HG03439 (cell line): ENCODE measurements at regions not wholly inside any gene's neighbourhood (a gene's known extent, or its start where the extent isn't known, plus 50 kb on each side); places are given as distances from the start of the nearest gene placed in this dataset.
"Not testable (repeated sequence)": the region's sequence is repeated elsewhere in the genome, so short reads cannot be mapped to it uniquely, and the experiment has no call there.

Experiments used
- ATAC-seq: cut with Tn5 transposase; IDR thresholded peaks from one replicate; pipeline ENCODE4 v1.9.1; 2021; ENCODE audit warnings: mild to moderate bottlenecking, moderate library complexity; ENCODE audit not compliant: unreplicated experiment

DNA sequence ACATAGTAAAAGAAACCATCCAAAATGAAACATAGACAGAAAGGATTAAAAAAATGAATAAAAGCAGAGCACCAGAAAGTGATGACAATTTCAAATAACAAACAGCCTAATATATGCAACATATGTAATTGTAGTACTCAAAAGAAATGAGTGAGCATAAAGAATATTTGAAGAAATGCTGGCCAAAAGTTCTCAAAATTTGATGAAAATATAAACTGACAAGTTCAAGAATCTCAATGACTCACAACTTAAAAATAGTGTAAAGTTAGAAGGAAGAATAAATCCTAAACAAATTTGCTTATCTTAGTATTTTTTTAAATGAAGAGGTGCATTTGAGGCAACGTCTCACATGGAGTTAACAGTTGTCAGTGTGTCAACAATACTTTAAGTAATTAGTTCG is 498.9 kb downstream of the SLC6A15 start:
- ATAC-seq: no peak

DNA sequence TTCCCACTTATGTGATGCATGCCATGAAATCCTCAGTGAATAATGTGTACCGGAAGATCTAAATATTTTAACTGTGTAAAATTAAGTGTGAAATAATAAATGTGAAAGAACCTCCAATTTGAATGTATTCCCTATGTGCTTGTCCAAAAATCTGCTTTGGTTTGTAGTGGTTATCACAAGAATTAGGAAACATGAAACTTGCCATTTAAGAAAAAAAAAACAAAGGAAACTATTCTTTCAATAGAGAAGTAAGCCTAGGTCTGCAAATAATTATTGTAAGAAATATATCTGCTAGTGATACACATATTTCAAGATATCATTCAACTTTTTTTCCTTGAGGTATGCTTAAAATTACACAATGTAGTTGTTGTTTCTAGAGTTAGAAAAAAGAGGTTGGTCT is 500.4 kb downstream of the SLC6A15 start:
- no peak for ATAC-seq

DNA sequence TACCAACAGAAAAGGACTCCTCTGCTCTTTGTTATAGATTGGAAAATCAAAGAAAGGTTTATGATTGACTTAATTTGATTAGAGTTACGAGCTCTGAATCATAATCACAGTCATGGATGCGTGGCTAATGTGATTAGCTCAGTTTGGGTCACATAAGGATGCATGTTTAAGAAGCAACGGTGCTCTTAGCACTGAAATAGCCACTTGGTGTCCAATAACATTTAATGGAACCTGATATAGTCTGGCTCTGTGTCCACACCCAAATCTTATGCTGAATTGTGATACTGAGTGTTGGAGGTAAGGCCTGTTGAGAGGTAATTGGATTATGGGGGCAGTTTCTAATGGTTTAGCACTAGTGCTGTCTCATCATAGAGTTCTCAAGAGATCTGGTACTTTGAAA is 501.6 kb downstream of the SLC6A15 start:
- no peak for ATAC-seq

DNA sequence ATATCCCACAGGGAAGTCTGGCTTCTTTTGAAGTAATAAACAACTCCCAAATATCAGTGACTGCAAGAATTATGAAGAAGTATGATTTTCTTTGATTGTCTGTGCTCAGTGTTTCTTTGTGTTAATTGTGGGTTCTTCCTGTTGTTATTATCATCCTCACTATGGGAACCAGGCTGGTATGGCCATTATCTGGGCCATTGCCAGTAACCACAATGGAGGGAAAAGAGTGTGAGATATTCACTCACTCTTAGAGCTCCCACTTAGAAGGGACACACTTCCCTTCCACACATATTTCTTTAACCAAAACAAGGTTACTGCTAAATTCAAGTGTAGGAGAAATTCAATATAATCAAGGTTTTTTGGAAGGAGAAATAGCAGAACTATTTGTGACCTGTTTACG is 503.7 kb downstream of the SLC6A15 start:
- no peak for ATAC-seq

DNA sequence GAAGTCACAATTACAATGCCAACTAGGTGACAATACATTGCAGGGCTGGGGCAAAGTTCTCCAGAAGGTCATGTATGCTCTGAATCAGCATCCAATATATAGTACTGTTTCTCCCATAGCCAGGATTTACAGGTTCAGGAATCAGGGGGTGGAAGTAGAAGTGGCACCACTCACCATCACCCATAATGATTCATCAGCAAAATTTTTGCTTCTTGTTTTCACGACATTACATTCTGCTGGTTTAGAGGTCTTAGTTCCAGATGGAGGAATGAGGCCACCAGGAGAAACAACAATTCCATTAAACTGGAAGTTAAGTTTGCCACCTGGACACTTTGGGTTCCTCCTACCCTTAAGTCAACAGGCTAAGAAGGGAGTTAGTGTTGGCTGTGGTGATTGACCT is 505.9 kb downstream of the SLC6A15 start:
- ATAC-seq: not testable (repeated sequence)

DNA sequence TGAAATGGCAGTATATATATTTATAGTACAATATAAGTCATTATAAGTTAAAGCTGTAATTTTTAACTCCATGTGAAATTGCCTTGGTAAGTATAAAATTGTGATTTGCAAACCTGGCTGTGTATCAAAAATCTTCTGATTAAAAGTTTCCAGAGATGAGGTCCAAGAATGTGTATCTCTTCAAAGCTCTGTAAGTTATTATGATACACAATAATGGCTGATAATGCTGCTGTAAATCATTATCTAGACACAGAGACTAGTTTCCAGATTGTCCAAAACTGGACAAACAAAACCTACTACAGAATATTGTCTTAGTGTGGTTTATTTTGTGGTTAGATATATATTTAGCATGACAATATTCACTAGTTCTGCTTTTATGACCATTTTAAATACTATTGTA is 514.8 kb downstream of the SLC6A15 start:
- no peak for ATAC-seq

DNA sequence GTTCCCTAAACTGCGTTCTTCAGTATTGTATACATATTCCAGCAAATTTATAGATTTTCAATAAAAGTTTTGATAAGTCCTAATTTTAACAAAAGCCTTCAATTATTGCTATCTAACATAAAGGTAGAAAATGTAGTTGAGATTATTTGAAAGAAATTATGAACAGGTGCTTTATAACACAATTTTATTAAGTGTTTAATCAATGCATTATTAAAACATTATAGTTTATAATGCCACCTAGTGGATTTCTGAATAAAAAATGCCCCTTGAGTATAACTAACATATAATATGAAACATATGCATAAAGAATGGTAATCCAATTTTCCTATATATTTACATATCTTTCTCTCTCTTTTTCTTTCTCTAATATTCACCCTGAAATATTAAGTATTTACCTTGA is 515.3 kb downstream of the SLC6A15 start:
- no peak for ATAC-seq

DNA sequence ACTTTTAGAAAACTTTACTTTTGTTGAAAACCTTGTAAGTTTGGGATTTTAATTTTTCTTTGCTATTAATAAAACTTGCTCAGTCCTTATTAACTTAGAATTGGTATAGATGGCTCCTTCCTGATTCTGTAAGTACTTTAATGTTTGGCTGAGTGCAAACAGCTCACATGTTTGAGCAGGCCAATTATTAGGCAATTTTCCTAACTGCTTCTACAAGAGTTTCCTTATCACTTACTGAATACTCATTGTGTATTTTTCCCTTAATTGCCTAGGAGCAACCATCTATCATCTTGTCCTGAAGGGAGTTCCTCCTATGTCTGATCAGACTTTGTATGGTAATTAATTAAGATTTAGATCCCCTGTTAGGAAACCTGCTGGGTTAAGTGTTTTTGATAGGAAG is 521.4 kb downstream of the SLC6A15 start:
- not testable (repeated sequence) for ATAC-seq

DNA sequence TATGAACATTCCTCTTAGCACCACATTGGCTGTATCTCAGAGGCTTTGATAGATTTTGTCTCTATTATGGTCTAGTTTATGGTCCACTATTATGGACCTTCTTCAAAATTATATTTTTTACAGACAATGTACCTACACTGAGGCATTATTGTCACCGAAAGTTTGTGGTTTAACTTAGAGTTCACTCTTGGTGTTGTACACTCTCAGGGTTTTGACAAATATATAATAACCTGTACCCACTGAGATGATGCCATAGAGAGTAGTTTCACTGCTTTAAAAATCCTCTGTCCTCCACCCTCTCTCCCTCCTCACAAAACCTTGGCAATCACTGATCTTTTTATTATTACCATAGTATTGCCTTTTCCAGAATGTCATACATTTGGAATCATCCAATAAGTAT is 528.2 kb downstream of the SLC6A15 start:
- no peak for ATAC-seq

DNA sequence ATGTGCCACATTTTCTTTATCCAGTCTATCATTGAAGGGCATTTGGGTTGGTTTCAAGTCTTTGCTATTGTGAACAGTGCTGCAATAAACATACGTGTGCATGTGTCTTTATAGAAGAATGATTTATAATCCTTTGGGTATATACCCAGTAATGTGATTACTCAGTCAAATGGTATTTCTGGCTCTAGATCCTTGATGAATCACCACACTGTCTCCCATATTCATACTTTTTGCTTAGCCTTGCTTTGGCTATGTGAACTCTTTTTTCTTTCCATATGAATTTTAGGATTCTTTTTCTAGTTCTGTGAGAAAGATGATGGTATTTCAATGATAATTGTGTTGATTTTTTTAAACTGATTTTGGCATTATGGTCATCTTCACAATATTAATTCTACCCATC is 530.1 kb downstream of the SLC6A15 start:
- ATAC-seq: not testable (repeated sequence)

DNA sequence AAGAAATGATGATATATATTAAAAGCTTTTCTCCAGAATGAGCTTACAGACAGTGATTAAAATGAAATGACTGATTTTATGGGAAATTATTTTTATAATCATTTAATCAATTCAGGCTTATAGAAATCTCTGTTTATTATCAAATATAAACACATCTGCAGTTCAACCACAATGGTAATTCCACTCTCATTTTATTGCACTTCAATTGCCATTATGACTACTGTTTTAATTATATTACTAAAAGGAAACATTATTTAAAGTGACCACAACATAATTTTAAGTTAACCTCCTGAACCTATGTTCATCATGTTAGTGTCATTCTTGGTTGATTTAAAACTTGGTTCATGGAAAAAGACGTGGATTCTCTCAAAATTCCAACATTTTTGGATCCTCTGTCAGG is 536.3 kb downstream of the SLC6A15 start:
- no peak for ATAC-seq

DNA sequence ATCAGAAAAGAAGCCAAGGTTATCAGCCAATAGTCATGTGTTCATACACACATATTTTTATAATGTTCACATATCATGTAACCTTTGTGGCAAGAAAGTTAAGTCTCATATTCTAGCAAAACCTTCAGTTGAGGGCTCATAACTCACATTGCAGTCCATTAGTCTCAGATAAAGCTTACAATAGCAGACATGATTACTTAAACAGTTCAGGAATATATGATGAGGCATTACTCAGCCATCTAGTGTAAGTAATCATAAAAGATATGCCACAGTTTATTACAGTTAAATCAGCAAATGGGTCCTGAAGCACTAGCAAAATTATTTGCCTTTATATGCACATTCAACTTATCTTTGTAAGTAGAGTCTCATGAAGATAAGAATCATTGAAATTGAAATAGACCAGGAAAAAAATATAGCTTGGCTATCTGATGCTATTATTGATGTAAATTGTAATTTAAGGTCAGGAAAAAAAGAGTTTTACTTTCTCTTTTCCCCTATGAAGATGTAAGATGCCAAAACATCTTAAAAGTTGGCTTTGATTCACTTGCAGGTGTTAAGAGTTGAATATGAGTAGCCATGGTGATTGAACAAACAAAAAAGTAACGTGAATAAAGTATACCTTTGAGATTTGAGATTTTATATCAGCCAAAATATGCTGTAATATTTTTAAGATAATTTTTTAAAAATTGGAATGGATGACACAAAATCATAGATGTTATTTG is 537.0 kb downstream of the SLC6A15 start:
- no peak for ATAC-seq

DNA sequence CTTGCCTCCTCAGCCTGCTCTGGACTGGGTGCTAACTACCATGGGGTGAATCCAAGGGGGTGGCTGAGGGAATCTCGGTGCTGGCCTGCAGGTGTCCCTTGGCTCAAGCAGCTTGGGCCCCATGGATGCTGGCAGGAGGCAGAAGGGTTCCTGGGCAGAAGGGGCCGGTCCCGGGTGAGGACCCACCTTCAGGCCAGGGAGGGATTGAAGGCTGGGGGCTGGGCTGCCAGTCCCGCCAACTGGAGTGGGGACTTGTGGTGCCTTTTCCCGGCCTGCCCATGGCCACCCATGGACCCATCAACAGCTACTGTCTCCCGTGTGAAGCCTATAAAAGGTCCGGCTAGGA is 550.1 kb downstream of the SLC6A15 start:
- no peak for ATAC-seq

DNA sequence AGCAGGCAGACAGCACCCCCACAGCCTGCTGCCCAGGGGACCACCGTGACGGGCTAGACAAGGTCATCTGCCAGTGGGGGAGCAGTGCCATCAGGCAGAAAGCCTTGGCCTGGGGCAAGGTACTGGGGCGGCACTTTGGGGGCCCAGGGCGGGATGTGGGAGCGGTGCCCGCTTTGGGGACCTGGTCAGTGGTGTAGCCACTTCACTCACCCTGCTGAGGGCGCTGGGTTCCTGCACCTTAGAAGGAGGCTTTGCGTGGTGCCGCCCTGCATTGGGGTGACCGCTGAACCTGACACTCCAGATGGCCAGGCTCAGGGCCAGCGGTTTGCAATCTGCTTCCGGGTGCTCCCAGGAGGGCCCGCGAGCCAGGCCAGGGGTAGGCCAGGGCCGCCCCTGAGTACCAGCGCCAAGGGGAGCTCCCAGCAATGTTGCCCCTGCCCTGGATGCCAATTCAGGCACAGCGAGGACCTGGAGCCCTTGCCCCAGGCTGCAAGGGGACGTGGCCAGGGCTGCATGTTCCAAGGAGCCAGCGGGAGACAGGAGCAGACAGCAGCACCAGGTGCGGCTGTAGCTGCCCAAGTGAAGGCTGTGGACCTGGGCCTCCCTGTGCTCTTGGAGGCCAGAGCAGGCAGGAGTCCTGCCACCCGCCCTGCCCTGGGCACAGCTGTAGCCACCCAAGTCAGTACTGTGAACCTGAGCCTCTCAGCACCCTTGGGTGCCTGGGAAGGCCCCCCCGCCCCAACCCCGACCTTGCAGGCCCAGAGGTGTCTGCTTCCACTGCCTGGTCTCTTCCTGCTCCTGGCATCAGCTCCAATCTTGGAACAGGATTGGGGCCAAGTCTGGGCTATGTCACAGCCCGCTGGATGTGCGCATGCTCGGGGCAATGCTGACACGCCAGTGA is 550.7 kb downstream of the SLC6A15 start:
- no peak for ATAC-seq

DNA sequence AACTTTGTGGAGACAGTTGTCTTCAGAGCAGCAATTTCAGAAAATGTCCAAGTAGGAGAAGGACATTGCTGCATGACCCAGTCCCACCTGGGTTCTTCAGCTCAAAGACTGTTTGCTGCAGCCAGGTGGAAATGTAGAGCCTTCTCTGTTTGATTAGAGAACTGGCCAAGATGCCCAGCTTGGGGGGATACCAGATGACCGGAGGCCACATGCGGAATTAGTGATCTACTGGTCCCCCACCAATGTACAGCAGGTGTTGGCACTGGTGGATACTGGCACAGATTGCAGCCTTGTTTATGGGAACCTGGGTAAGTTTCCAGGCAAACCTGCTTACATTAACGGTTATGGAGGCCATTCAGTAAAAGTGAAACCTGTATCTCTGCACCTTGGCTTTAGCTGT is 555.3 kb downstream of the SLC6A15 start:
- ATAC-seq: no peak

DNA sequence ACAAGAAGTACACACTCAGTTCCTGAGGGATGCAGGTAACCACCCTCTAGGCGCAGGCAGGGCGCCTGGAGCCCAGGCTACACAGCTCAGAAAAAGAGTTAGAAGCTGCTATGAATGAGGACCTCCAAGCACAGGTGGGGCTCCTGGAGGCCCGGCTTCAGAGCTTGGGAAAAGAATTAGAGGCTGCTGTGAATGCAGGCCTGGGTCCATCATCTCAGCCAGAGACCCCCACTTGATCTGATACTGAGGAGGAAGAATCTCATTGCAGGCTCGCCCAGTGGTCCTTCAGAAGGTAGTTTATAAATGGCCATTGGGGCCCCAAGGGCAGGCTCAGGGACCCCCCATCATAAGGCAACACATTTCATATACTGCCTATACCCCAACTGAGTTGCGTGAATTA is 556.4 kb downstream of the SLC6A15 start:
- ATAC-seq: no peak

DNA sequence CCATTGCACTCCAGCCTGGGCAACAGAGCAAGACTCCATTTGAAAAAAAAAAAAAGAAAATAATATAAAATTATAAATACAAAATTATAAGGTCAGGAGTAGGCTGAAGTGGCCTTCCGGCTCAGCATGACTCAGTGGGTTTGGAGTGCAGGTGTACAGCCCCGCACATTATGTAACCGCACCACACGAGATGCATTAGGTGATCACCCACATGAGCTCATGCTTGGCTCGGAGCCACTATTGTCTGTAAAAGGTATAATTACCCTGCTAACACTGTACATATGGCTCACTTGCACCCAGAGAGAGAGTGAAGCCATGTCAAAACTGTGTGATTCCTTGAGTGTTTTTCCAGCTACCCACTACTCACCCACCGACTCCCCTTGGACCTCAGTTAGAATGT is 557.0 kb downstream of the SLC6A15 start:
- no peak for ATAC-seq

DNA sequence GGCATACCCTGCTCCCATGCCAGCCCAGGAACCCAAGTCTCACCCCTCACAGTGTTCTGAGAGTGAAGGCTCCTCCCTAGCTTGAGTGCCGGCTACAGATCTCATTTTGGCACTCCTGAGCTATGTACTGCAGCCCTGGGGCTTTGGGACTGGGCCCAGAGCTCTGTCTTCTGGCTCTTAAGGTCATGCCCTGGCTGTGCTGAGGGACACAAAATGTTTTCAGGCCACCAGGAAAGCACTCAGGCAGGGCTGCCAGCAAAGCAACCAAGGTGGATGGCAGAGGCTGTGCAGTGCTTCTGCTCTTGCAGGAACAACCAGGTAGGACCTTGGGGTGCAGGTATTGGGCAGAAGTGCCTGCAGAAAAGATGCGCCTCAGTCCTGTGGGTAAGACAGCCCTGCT is 564.0 kb downstream of the SLC6A15 start:
- ATAC-seq: no peak

DNA sequence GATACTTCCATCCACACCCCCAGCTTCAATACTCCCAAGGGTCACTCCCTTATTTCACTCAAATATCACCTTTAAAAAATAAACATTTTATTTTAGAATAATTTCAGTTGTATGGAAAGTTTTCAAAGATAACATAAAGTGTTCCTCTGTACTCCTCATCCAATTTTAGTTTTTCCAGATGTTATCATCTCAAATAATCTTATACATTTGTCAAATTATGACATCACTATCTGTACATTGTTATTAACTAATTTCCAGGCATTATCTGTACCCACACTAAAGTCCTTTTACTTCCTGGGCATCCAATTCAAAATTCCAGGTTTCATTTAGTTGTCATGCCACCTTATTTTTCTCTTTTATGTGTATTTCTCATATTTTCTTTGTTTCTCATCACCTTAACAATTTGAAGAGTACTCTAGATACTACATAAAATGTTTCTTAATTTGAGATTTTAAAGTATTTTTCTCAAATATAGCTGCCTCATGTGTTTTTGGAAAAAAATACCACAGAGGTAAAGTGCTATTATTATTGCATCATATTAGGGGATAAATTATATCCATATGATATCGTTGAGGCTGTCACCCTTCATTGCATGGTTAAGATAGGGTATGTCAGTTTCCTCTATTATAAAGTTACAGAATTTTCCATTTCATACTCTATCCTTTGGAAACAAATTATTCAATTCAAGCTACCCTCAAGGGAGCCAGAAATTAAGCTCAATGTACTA is 571.0 kb downstream of the SLC6A15 start:
- no peak for ATAC-seq

DNA sequence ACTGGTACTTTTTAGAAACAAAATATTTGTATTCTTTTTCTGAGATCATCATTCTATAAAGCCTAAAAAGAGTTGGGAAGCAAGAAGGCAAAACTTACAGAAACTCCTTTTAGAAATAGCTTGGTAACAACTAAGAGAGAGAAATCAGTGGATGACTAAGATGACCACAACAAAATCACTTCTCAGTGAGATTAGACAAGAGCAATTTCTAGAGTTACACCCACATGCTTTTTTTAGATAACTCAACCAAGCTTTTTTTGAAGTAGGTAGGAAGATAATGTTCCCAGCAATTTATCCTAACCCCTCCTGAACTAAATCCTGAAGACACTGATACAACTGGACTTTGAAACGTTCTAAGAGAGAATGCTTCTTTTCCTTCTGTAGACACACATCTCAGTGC is 576.4 kb downstream of the SLC6A15 start:
- no peak for ATAC-seq

DNA sequence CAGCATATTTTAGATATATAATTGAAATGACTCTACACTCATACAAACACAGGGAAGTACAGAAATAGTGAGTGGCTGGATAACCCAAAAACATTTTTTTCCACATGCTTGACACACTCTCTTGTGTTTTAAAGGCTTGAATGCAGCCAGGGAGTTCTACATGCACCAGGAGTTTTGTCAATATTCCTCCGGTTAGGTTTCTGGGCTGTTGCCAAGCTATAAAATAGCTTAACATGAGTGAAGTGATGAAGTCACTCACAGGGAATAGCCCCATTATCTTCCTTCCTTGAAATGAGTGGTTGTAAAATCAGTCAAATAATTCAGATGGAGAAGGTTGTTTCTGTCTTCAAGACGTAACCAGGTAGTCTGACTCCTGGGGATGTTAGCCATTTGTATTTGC is 582.7 kb downstream of the SLC6A15 start:
- ATAC-seq: no peak

DNA sequence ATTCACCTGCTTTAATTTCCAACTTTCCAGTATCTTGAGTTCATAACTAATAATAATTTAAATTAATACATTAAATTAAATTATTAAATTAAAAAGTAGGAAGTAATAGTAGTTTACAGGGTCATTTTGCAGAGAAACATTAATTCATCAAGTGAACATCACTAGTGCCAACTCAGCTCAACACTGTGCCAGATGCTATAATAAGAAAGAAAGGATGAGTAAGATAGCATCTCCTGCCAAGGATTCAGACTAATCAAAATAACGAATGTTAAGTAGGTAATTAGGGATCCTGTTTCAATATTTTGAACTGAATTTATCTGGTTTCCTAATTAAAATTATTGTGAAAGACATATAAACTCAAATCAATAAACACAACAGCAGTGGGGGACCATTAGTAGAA is 596.7 kb downstream of the SLC6A15 start:
- no peak for ATAC-seq
